ENCODE measurements at regions not wholly inside any gene's neighbourhood (a gene's known extent, or its start where the extent isn't known, plus 50 kb on each side); places are given as distances from the start of the nearest gene placed in this dataset.

- Histone ChIP-seq H3K4me3 (replicated peaks in 1 of 2; ENCODE audit: low read depth in 1 of 2, low read length in 2 of 2) (no peak overlapping the region), H2AFZ (ENCODE audit: low read depth, low read length, poor library complexity, severe bottlenecking) (no peak overlapping the region), H3K36me3 (ENCODE audit: control insufficient read depth in 1 of 2, insufficient read depth in 2 of 2, low read length in 2 of 2) (no peaks in the 10 kb centered on the region), H3K4me2 (ENCODE audit: low read length) (no peak overlapping the region), H3K79me2 (ENCODE audit: insufficient read depth, low read length) (no peaks in the 10 kb centered on the region), H3K27ac (ENCODE audit: low read depth, low read length) (no peak overlapping the region), H3K27me3 (ENCODE audit: insufficient read depth, low read length) (no peaks in the 10 kb centered on the region), H3K4me1 (ENCODE audit: control insufficient read depth in 1 of 2, insufficient read depth in 2 of 2, low read length in 2 of 2) (no peaks in the 10 kb centered on the region), H3K9ac (ENCODE audit: low read length) (no peak overlapping the region), H3K9me2 (ENCODE audit: insufficient read depth) (no peaks in the 10 kb centered on the region; the same call in 1 of the 2 replicates), H4K20me1 (ENCODE audit: insufficient read depth) (no peaks in the 10 kb centered on the region), H3K9me3 (ENCODE audit: control insufficient read depth in 1 of 2, insufficient read depth in 1 of 2, low read depth in 1 of 2, low read length in 2 of 2) (no peaks in the 10 kb centered on the region)
- RAD21 ChIA-PET (ENCODE audit: low non-redundant PET in 1 of 2, low total read pairs in 2 of 2, uncharacterized antibody in 2 of 2, unreplicated experiment in 2 of 2): no interaction called here
- intact Hi-C loops (cut with micrococcal nuclease): no loop called here
- no peak for DNase-seq (ENCODE audit: low read depth, low spot score)
- POLR2A ChIA-PET: no interaction called here
- CTCF ChIA-PET: no interaction called here
- no peak for ATAC-seq
- no peak for TF ChIP-seq REST (IDR thresholded peaks at IDR 0.05; ENCODE audit: low read depth)
- no peak for TF ChIP-seq EZH2phosphoT487 (IDR thresholded peaks at IDR 0.05; ENCODE audit: borderline replicate concordance)
- TF ChIP-seq CTCF (IDR thresholded peaks at IDR 0.05 in 2 of 3, conservative IDR thresholded peaks at IDR 0.05 in 1 of 3; ENCODE audit: borderline replicate concordance in 1 of 3, insufficient read depth in 1 of 3, low read depth in 2 of 3, low read length in 2 of 3): no peak
- no peak for TF ChIP-seq JUND (IDR thresholded peaks at IDR 0.05)
- TF ChIP-seq SP1 (IDR thresholded peaks at IDR 0.05; ENCODE audit: low read depth): no peak
- no peak for TF ChIP-seq POLR2A (IDR thresholded peaks at IDR 0.05; ENCODE audit: borderline replicate concordance, extremely low read depth, insufficient read depth, insufficient read length)
- no peak for TF ChIP-seq ATF3 (IDR thresholded peaks at IDR 0.05)
- no peak for TF ChIP-seq ZFX (IDR thresholded peaks at IDR 0.05)
- no peak for TF ChIP-seq YY1 (IDR thresholded peaks at IDR 0.05; ENCODE audit: extremely low read depth, insufficient replicate concordance, low read depth, low read length)
- TF ChIP-seq RAD21 (IDR thresholded peaks at IDR 0.05; ENCODE audit: low read depth): no peak
- no peak for TF ChIP-seq FOSL1 (IDR thresholded peaks at IDR 0.05; ENCODE audit: low read depth)
- TF ChIP-seq TCF7L2 (IDR thresholded peaks at IDR 0.05; ENCODE audit: borderline replicate concordance, extremely low read depth, insufficient read depth, insufficient read length): no peak
- no peak for TF ChIP-seq CEBPB (IDR thresholded peaks at IDR 0.05; ENCODE audit: low read depth)
- no peak for TF ChIP-seq EGR1 (IDR thresholded peaks at IDR 0.05; ENCODE audit: low read depth)
- no peak for TF ChIP-seq ZBTB33 (IDR thresholded peaks at IDR 0.05; ENCODE audit: extremely low read depth, insufficient replicate concordance, low read length)
- TF ChIP-seq CBX3 (IDR thresholded peaks at IDR 0.05; ENCODE audit: low read depth): no peak
- TF ChIP-seq ZNF274 (IDR thresholded peaks at IDR 0.05; ENCODE audit: low read depth, low read length): no peak
- TF ChIP-seq SRF (IDR thresholded peaks at IDR 0.05; ENCODE audit: low read depth): no peak
- no TSS peak for BruUV-seq (replicated peaks)
Observed at GRCh38 chr5:88545338-88545737, 276.7 kb upstream of the TMEM161B start.
